EL (cell line): ENCODE measurements at regions not wholly inside any gene's neighbourhood (a gene's known extent, or its start where the extent isn't known, plus 50 kb on each side); places are given as distances from the start of the nearest gene placed in this dataset.
"Not testable (repeated sequence)": the region's sequence is repeated elsewhere in the genome, so short reads cannot be mapped to it uniquely, and the experiment has no call there.

Experiments
- DNase-seq: peaks from one replicate; pipeline ENCODE4 v3.0.0-alpha.2; 2016

- no peak for DNase-seq
Measured at GRCh38 chr20:51305316-51306052, 237.0 kb downstream of the NFATC2 start.

GRCh38 chr20:51303731-51304670 is 238.5 kb downstream of the NFATC2 start:
- DNase-seq: no peak

- no peak for DNase-seq
Measured at GRCh38 chr20:51301026-51301425, 241.5 kb downstream of the NFATC2 start.

- no peak for DNase-seq
Measured at GRCh38 chr20:51300104-51300503, 242.4 kb downstream of the NFATC2 start.

GRCh38 chr20:51299413-51299812 is 243.1 kb downstream of the NFATC2 start:
- no peak for DNase-seq

DNA sequence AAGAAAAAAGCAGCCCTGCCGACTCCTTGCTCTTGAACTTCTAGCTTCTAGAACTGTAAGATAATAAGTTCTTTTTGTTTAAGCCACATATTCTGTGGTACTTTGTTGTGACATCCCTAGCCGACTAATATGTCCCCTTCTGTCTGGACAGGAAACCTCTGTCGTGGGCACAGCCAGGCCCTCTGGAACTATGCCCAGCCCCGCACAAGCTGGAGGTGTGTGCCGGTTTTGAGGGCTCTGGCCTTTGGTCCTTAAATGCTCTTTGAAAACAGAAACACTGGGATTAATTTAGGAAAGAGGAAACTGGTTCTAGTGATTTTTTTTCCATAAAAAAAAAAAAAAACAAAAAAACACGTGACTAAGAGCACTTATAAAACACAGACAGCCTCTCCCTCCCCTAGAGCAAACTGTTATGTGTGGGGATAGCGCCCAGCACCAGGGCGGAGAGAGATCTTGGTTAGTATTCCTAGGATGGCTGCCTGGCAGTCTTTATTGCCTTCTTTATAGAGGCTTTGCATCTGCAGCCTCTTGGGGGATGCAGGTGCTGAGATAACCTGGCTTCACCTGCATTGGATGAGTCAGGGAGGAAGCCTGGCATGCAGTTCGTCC is 244.3 kb downstream of the NFATC2 start:
- DNase-seq: no peak

GRCh38 chr20:51287628-51288413 is 254.7 kb downstream of the NFATC2 start:
- DNase-seq: no peak

GRCh38 chr20:51286758-51287157 is 255.8 kb downstream of the NFATC2 start:
- DNase-seq: no peak

- DNase-seq: no peak
Measured at GRCh38 chr20:51285684-51286083, 256.8 kb downstream of the NFATC2 start.

DNA sequence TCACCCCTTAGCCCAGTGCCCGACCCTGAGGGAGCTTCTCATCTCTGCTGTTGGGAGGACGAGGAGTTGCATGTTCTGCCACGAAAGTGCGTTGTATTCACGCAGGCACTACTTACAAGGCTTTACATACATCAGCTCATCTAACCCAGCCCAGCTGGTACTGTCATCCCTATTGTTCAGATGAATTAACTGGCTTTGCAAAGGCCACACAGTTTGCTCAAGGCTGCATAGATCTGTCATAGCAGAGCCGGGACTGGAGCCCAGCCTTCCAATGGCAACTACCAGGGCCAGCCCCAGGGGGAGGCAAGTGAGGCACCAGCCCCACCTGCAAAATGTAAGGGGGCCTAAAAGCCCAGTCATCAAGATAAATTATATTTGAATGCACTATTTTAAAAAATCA is 257.6 kb downstream of the NFATC2 start:
- DNase-seq: no peak

GRCh38 chr20:51284176-51284575 is 258.3 kb downstream of the NFATC2 start:
- DNase-seq: peak; percentile 31

- DNase-seq: no peak
Measured at GRCh38 chr20:51281521-51281920, 258.6 kb upstream of the KCNG1 start.

- DNase-seq: no peak
Measured at GRCh38 chr20:51280047-51280446, 257.1 kb upstream of the KCNG1 start.

GRCh38 chr20:51277961-51278360 is 255.1 kb upstream of the KCNG1 start:
- no peak for DNase-seq

DNA sequence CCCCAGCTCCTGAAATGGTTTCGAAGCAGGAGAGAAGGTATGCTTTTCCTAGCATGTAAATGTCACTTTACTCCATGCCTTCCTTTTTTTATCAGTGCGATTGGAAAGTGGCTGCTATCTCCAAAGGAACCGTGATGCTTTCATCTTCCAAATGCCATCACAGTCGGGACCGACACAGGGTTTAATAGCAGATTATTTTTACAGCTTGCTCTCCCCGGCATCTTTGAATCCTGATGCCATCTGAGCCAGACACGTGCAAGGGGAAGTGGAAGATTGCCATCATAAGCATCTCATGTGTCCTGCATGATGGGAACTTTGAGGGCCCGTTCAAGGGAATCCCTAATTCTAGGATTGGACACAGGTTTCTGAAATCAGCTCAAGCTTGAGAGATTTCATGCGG is 253.4 kb upstream of the KCNG1 start:
- no peak for DNase-seq

GRCh38 chr20:51275826-51276225 is 252.9 kb upstream of the KCNG1 start:
- DNase-seq: peak; percentile 66

- no peak for DNase-seq
Measured at GRCh38 chr20:51275181-51275580, 252.3 kb upstream of the KCNG1 start.

- peak; percentile 47 for DNase-seq
Measured at GRCh38 chr20:51272401-51272800, 249.5 kb upstream of the KCNG1 start.

GRCh38 chr20:51271931-51272330 is 249.0 kb upstream of the KCNG1 start:
- DNase-seq: no peak

DNA sequence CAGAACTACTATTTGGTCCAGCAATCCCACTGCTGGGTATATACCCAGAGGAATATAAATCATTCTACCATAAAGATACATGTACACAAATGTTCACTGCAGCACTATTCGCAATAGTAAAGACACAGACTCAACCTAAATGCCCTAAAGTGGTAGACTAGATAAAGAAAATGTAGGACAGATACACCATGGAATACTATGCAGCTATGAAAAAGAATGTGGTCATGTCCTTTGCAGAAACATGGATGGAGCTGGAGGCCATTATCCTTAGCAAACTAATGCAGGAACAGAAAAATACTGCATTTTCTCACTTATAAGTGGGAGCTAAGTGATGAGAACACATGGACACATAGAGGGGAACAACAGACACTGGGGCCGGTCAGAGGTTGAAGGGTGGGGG is 248.4 kb upstream of the KCNG1 start:
- not testable (repeated sequence) for DNase-seq

DNA sequence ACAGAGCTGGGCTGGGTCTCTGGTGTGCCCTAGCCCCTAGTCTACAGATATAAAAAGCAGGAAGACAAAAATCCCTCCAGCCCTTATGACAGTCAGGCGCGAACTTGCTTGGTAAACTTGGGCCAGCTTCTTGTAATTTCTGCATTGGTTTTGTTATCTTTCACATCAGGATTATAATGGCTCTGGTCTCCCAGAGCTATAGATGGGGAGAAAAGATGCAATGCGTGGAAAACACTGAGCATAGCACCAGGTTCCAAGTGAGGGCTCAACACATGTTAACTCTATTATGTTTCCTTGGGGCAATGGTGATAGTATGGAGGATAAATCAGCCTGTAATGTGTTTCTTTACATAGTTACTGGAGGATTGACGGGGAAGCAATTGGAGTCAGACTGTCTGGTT is 246.8 kb upstream of the KCNG1 start:
- no peak for DNase-seq

GRCh38 chr20:51267679-51268078 is 244.8 kb upstream of the KCNG1 start:
- DNase-seq: no peak

- no peak for DNase-seq
Measured at GRCh38 chr20:51266353-51266752, 243.4 kb upstream of the KCNG1 start.
